NT2/D1 (cell line): ENCODE measurements at regions not wholly inside any gene's neighbourhood (a gene's known extent, or its start where the extent isn't known, plus 50 kb on each side); places are given as distances from the start of the nearest gene placed in this dataset.

Source experiments
- SUZ12 ChIP-seq: IDR thresholded peaks from 2 replicates; pipeline ENCODE4 v1.6.1; 2011; ENCODE audit not compliant: insufficient read length, insufficient read depth; ENCODE audit errors: extremely low read depth
- YY1 ChIP-seq: IDR thresholded peaks from 2 replicates; pipeline ENCODE4 v1.6.1; 2011; ENCODE audit not compliant: insufficient read length, insufficient read depth
- ZNF274 ChIP-seq: IDR thresholded peaks from 2 replicates; pipeline ENCODE4 v1.6.1; 2011; ENCODE audit warnings: mild to moderate bottlenecking, low read depth, low read length

GRCh38 chr3:96354742-96355141 is 459.7 kb upstream of the EPHA6 start:
- TF ChIP-seq ZNF274 (no peak), SUZ12 (no peak), YY1 (no peak)
